Fibroblast of the aortic adventitia (primary cell): ENCODE measurements at regions not wholly inside any gene's neighbourhood (a gene's known extent, or its start where the extent isn't known, plus 50 kb on each side); places are given as distances from the start of the nearest gene placed in this dataset.

Source experiments
- DNase-seq: peaks from one replicate; pipeline ENCODE4 v3.0.0-alpha.2; 2010; ENCODE audit warnings: low read depth
- H3K4me3 ChIP-seq: 2 replicates; pipeline ENCODE4 v1.5.1; 2011; ENCODE audit warnings: low read depth, mild to moderate bottlenecking, control low read depth, low read length, moderate library complexity
- TF ChIP-seq, protein P1 (sequence below): IDR thresholded peaks from 2 replicates; pipeline ENCODE4 v1.5.1; 2011; ENCODE audit warnings: mild to moderate bottlenecking, low read length, control low read depth, inconsistent platforms; ENCODE audit not compliant: insufficient read depth

DNA sequence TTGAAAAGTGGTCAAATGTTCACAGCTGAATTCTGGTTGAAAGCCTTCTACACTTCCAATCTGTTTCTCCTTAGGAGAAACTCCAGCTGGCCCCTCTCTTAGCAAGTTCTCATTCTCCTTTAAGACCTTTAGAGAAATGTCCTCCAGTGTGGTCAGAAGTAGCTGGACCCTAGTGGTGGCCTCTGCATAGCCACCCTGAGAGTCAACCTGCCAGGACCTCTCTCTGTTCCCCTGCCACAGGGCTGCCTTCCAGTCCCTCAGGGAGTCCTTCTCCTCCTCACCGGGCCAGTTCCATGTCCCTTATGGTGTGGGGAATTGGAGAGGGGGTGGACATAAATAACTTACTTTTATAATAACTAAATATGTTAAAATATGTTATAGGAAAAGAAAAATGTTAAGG is 200.9 kb upstream of the PKDCC start:
- TF ChIP-seq, protein P1, sequence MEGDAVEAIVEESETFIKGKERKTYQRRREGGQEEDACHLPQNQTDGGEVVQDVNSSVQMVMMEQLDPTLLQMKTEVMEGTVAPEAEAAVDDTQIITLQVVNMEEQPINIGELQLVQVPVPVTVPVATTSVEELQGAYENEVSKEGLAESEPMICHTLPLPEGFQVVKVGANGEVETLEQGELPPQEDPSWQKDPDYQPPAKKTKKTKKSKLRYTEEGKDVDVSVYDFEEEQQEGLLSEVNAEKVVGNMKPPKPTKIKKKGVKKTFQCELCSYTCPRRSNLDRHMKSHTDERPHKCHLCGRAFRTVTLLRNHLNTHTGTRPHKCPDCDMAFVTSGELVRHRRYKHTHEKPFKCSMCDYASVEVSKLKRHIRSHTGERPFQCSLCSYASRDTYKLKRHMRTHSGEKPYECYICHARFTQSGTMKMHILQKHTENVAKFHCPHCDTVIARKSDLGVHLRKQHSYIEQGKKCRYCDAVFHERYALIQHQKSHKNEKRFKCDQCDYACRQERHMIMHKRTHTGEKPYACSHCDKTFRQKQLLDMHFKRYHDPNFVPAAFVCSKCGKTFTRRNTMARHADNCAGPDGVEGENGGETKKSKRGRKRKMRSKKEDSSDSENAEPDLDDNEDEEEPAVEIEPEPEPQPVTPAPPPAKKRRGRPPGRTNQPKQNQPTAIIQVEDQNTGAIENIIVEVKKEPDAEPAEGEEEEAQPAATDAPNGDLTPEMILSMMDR = no peak
- DNase-seq = no peak
- H3K4me3 ChIP-seq = no peak overlapping the region

- H3K4me3 ChIP-seq = no peak overlapping the region
- TF ChIP-seq, protein P1 = no peak
- peak; percentile 22 for DNase-seq
These were observed 199.9 kb upstream of the PKDCC start for GRCh38 chr2:41847744-41848441.

DNA sequence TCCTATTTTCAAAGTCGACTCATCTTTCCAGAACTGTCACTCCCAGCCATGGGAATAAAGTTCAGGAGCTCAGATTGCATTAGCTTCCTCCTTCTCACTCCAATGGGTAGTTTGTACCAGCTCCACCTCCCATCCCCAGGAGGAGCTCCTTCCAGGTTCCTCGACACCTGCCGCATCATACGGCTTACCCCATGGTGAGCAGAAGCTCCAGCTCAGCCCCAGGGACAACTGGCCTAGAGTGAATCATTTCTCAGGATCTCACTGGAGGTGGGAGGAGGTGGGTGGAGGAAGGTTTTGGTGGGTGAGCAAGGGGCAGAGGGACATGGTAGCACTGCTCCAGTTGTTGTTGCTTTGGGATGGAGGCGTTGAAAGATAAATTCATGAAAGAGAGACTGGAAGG is 196.3 kb upstream of the PKDCC start:
- H3K4me3 ChIP-seq = no peak overlapping the region
- TF ChIP-seq, protein P1 = no peak
- DNase-seq = no peak

DNA sequence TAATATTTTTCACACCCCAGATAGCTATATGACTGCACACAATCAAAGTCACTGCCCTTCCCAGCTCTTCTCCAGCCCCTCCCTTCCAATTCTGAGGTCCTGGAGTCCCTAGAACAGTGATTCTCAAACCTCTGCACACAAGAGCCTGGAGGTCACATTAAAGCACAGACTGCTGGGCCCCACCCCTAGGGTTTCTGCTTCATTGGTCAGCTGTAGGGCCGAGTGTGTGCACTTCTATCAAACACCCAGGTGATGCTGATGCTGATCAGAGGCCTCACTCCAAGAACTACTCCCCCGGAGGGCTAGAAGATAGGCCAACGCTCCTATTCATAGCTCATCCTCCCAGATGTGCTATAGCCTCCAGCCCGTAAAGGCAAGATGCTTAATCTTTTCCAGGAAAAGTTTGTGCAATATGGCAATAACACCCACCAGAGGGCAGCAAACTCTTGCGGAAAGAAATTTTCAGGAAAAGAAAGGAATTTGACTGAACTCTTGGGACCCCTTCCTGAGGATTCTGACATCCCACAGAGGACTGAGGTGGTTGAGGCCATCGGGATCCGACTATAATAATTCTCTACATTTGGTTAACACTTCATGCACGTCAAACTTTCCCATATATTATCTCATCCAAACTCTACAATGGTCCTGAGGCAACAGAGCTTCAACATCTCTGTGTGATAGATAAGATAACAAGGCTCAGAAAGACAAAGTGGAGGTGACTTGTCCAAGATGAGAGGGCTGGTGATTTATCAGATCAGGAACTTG is 194.2 kb upstream of the PKDCC start:
- DNase-seq = peak; percentile 79
- TF ChIP-seq, protein P1 = peak; percentile 71
- H3K4me3 ChIP-seq = no peak overlapping the region

DNA sequence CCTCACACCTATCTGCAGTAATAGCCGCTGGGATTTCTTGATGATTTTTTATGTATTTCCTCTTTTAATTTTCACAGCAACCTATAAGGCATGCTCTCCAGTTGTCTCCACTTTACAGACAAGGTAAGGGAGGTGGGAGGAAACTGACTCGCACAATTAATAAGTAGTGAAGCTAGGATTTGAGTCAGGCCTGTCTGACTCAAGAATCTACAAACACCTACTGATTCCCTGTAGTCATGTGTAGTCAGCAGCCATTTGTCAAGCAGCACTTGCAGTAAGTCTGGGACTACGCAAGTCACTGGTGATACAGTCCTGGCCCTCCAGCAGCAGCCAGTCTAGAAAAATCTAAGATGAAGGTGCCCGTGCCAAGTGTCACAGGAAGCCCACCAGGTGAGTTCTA is 193.6 kb upstream of the PKDCC start:
- DNase-seq = no peak
- TF ChIP-seq, protein P1 = no peak
- no peak overlapping the region for H3K4me3 ChIP-seq

GRCh38 chr2:41856946-41857345 is 190.9 kb upstream of the PKDCC start:
- no peak for DNase-seq
- no peak overlapping the region for H3K4me3 ChIP-seq
- TF ChIP-seq, protein P1 = no peak
